Loucy (cell line): ENCODE measurements at regions not wholly inside any gene's neighbourhood (a gene's known extent, or its start where the extent isn't known, plus 50 kb on each side); places are given as distances from the start of the nearest gene placed in this dataset.

Experiments used
- EZH2phosphoT487 ChIP-seq: fragments of 200-600 bp; IDR thresholded peaks from 2 replicates; pipeline ENCODE4 v1.6.1; 2018; ENCODE audit warnings: antibody characterized with exemption, mild to moderate bottlenecking, moderate library complexity, borderline replicate concordance
- TF ChIP-seq, protein P1 (sequence below): fragments of 200-600 bp; sonication (generic); conservative IDR thresholded peaks from 2 replicates; pipeline ENCODE4 v1.5.1; 2014; ENCODE audit warnings: mild to moderate bottlenecking, antibody characterized with exemption, low read length

DNA sequence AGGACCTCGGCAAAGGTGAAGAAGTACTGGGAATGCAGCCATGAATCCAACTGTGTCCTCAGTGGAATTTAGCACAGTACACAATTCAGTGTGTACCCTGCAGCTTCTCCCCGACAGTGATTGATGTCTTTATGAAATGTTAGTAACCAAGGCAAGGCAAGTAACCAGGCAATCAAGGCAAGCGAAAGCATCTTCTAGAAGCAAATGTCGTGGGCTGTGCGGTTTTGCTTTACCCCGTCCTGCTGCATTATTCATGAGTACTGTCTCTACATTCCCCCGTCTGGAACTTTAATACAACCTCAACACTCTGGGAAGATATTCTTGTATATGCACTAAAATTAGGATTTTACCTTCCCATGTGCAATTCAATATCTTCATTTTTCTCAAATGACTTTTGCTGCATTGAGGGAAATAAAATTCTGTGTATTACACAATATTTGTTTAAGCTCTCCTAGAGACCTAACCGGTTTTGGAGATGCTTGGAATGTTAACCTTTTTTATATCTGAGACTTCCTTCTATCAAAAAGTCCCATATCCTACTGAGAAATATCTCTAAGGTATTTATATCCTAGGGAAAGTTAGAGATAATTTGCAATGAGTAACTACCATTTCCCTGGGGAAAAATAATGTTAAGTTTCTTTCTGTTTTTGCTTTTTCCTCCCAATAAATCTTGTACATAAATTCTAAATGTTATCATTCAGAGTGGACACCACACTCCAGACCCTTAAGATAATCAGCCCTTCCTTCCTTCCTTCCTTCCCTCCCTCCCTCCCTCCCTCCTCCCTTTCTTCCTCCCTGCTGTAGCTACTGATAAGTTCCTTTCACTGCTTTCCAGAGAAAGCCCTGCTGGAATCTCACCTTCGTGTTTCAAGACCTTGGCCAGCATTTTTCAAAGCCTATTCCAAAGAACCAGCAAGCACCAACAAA is 51.9 kb upstream of the ADORA2B start:
- TF ChIP-seq, protein P1, sequence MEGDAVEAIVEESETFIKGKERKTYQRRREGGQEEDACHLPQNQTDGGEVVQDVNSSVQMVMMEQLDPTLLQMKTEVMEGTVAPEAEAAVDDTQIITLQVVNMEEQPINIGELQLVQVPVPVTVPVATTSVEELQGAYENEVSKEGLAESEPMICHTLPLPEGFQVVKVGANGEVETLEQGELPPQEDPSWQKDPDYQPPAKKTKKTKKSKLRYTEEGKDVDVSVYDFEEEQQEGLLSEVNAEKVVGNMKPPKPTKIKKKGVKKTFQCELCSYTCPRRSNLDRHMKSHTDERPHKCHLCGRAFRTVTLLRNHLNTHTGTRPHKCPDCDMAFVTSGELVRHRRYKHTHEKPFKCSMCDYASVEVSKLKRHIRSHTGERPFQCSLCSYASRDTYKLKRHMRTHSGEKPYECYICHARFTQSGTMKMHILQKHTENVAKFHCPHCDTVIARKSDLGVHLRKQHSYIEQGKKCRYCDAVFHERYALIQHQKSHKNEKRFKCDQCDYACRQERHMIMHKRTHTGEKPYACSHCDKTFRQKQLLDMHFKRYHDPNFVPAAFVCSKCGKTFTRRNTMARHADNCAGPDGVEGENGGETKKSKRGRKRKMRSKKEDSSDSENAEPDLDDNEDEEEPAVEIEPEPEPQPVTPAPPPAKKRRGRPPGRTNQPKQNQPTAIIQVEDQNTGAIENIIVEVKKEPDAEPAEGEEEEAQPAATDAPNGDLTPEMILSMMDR, result no peak
- no peak for TF ChIP-seq EZH2phosphoT487
